Type B pancreatic cell (in vitro differentiated cells): ENCODE measurements at regions not wholly inside any gene's neighbourhood (a gene's known extent, or its start where the extent isn't known, plus 50 kb on each side); places are given as distances from the start of the nearest gene placed in this dataset.

Source experiments
- DNase-seq: peaks from one replicate; pipeline ENCODE4 v3.0.0; 2021; ENCODE audit warnings: mixed read lengths; ENCODE audit not compliant: unreplicated experiment; ENCODE audit errors: extremely low spot score
- H3K27ac Mint-ChIP-seq: 2 replicates; pipeline ENCODE4 v1.8.0; 2021; ENCODE audit warnings: mild to moderate bottlenecking, mixed read lengths
- H3K27me3 Mint-ChIP-seq: 2 replicates; pipeline ENCODE4 v1.8.0; 2021; ENCODE audit warnings: mixed read lengths
- H3K36me3 Mint-ChIP-seq: 2 replicates; pipeline ENCODE4 v1.8.0; 2021; ENCODE audit warnings: mixed read lengths
- H3K4me1 Mint-ChIP-seq: one replicate; pipeline ENCODE4 v1.8.0; 2021; ENCODE audit warnings: mixed read lengths; ENCODE audit not compliant: unreplicated experiment
- H3K4me3 Mint-ChIP-seq: 2 replicates; pipeline ENCODE4 v1.8.0; 2021; ENCODE audit warnings: mild to moderate bottlenecking, mixed read lengths
- H3K9me3 Mint-ChIP-seq: 2 replicates; pipeline ENCODE4 v1.8.0; 2021; ENCODE audit warnings: mixed read lengths
- TF ChIP-seq, protein P1 (sequence below): fragments of 200-600 bp; sonication (generic); conservative IDR thresholded peaks from 2 replicates; pipeline ENCODE4 v1.5.0; 2021; ENCODE audit warnings: antibody characterized with exemption, mild to moderate bottlenecking

DNA sequence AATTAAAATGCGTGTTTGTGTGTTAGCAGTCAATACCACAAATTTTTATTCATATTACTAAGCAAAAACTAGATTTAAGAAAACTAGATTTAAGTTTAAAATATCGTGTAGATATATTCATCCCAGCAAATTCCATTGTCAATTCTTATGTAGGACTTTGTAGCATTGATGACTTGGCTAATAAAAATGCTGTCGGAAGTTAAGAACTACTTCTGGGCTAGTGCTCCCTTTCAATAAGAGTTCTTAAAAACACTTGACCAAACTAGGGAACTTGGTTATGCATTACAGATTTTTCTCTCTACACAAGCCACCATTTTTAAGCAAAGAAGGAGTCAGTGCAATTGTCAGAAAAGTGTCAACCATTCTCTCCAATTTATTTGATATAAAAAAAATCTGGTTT, 68.7 kb upstream of the RAD23B start:
- no peak overlapping the region for H3K4me3 Mint-ChIP-seq
- TF ChIP-seq, protein P1, sequence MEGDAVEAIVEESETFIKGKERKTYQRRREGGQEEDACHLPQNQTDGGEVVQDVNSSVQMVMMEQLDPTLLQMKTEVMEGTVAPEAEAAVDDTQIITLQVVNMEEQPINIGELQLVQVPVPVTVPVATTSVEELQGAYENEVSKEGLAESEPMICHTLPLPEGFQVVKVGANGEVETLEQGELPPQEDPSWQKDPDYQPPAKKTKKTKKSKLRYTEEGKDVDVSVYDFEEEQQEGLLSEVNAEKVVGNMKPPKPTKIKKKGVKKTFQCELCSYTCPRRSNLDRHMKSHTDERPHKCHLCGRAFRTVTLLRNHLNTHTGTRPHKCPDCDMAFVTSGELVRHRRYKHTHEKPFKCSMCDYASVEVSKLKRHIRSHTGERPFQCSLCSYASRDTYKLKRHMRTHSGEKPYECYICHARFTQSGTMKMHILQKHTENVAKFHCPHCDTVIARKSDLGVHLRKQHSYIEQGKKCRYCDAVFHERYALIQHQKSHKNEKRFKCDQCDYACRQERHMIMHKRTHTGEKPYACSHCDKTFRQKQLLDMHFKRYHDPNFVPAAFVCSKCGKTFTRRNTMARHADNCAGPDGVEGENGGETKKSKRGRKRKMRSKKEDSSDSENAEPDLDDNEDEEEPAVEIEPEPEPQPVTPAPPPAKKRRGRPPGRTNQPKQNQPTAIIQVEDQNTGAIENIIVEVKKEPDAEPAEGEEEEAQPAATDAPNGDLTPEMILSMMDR = no peak
- H3K4me1 Mint-ChIP-seq = peaks cover 11% of the 10 kb centered on the region
- DNase-seq = no peak
- H3K27me3 Mint-ChIP-seq = no peaks in the 10 kb centered on the region
- H3K36me3 Mint-ChIP-seq = no peaks in the 10 kb centered on the region
- no peaks in the 10 kb centered on the region for H3K9me3 Mint-ChIP-seq
- H3K27ac Mint-ChIP-seq = no peak overlapping the region

GRCh38 chr9:107214915-107215314, 68.2 kb upstream of the RAD23B start:
- H3K4me1 Mint-ChIP-seq = peaks cover 11% of the 10 kb centered on the region
- H3K9me3 Mint-ChIP-seq = no peaks in the 10 kb centered on the region
- TF ChIP-seq, protein P1 = no peak
- no peak overlapping the region for H3K27ac Mint-ChIP-seq
- no peaks in the 10 kb centered on the region for H3K36me3 Mint-ChIP-seq
- no peaks in the 10 kb centered on the region for H3K27me3 Mint-ChIP-seq
- DNase-seq = no peak
- H3K4me3 Mint-ChIP-seq = no peak overlapping the region

DNA sequence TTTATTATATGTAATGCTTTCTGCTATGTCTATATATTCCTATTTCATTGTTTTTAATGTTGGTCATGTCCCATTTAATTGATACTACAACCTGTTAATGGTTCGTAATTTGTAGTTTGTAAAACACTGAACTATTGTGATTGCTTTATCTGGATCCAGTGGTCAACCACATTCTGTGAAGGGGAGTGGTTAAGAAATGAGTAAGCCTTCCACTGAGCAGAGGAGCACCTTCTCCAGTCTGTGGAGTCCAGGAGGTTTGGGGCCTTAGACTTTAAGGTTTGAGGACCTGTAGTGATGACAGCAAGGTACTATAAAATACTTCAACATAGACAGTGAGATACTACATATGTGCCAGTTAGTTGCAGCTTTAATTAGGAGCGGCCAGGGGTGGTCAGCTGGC, 67.7 kb upstream of the RAD23B start:
- Mint-ChIP-seq H3K4me3 (no peak overlapping the region), H3K4me1 (peaks cover 11% of the 10 kb centered on the region), H3K27ac (no peak overlapping the region), H3K36me3 (no peaks in the 10 kb centered on the region), H3K27me3 (no peaks in the 10 kb centered on the region), H3K9me3 (no peaks in the 10 kb centered on the region)
- TF ChIP-seq, protein P1 = no peak
- no peak for DNase-seq

- Mint-ChIP-seq H3K36me3 (no peaks in the 10 kb centered on the region), H3K4me1 (peaks cover 15% of the 10 kb centered on the region), H3K27ac (no peak overlapping the region), H3K9me3 (no peaks in the 10 kb centered on the region), H3K4me3 (no peak overlapping the region), H3K27me3 (no peaks in the 10 kb centered on the region)
- TF ChIP-seq, protein P1 = no peak
- DNase-seq = no peak
Observed at GRCh38 chr9:107216329-107216728, 66.8 kb upstream of the RAD23B start.

DNA sequence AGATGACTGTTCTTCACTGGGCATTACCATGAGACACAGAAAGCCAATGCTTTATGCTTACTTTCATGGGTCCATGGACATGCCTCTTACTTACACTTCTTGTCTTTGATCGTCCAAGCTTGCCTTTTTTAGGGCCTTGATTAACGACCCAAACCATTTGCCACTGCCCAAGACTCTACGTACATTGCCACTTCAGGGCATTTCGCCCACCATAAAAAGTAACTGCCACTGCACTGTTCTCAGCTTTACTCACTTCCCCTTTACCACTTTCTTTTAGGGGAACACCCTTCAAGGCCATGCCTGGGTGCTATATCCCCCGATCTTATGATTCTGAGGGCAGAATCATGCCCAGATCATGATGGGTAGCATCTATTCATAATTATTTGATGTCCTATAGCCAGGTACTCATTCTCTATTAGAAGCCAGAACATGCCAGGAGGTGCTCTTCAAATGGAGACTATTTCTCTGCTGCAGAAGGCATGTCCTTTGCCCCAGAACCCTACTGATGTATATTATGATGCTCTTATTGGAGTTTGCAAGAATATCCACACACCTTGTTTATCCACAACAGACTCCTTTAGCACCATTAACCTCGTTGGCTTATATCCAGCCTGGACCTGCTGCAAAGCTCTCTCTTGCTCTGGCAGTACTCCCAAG, 64.1 kb upstream of the RAD23B start:
- Mint-ChIP-seq H3K36me3 (no peaks in the 10 kb centered on the region), H3K27ac (no peak overlapping the region), H3K27me3 (no peaks in the 10 kb centered on the region), H3K4me3 (no peak overlapping the region), H3K4me1 (peaks cover 17% of the 10 kb centered on the region), H3K9me3 (no peaks in the 10 kb centered on the region)
- TF ChIP-seq, protein P1 = no peak
- no peak for DNase-seq
